ENCODE measurements at regions not wholly inside any gene's neighbourhood (a gene's known extent, or its start where the extent isn't known, plus 50 kb on each side); places are given as distances from the start of the nearest gene placed in this dataset.

GRCh38 chr1:175888996-175889395 lies 145.6 kb upstream of the TNR start:
- Histone ChIP-seq H3K36me3 (ENCODE audit: insufficient read depth, low read length, poor library complexity, severe bottlenecking) (no peaks in the 10 kb centered on the region), H3K4me3 (ENCODE audit: low read depth, low read length, poor library complexity, severe bottlenecking) (no peak overlapping the region), H3K4me1 (ENCODE audit: insufficient read depth, low read length, poor library complexity, severe bottlenecking) (no peaks in the 10 kb centered on the region), H3K27ac (ENCODE audit: low read depth, low read length, poor library complexity, severe bottlenecking) (no peak overlapping the region), H3K27me3 (replicated peaks; ENCODE audit: insufficient read depth, low read depth, low read length, poor library complexity) (no peaks in the 10 kb centered on the region), H3K9me3 (ENCODE audit: low read depth, low read length, poor library complexity, severe bottlenecking) (no peaks in the 10 kb centered on the region)
- ChIA-PET POLR2A (ENCODE audit: low non-redundant PET) (no interaction called here), CTCF (no interaction called here)
- no TSS peak for BruUV-seq (replicated peaks)
- DNase-seq (ENCODE audit: low spot score) = no peak
- TF ChIP-seq CTCF (conservative IDR thresholded peaks at IDR 0.05; ENCODE audit: low read depth, low read length) (no peak), EZH2 (IDR thresholded peaks at IDR 0.05; ENCODE audit: borderline replicate concordance, low read depth, low read length, poor library complexity, severe bottlenecking) (no peak)
- intact Hi-C loops (cut with micrococcal nuclease; ENCODE audit: unreplicated experiment) = loop anchor here (10.0 kb wide), 3 partner anchors 404 to 734 kb away; no protein-coding TSS in a partner anchor

GRCh38 chr1:175887981-175888428 lies 144.6 kb upstream of the TNR start:
- H3K27me3 ChIP-seq (replicated peaks; ENCODE audit: insufficient read depth, low read depth, low read length, poor library complexity) = no peaks in the 10 kb centered on the region
- CTCF ChIA-PET = no interaction called here
- H3K9me3 ChIP-seq (ENCODE audit: low read depth, low read length, poor library complexity, severe bottlenecking) = no peaks in the 10 kb centered on the region
- POLR2A ChIA-PET (ENCODE audit: low non-redundant PET) = no interaction called here
- intact Hi-C loops (cut with micrococcal nuclease; ENCODE audit: unreplicated experiment) = loop anchor here (10.0 kb wide), 3 partner anchors 403 to 733 kb away; no protein-coding TSS in a partner anchor
- H3K27ac ChIP-seq (ENCODE audit: low read depth, low read length, poor library complexity, severe bottlenecking) = no peak overlapping the region
- BruUV-seq (replicated peaks) = no TSS peak
- H3K4me3 ChIP-seq (ENCODE audit: low read depth, low read length, poor library complexity, severe bottlenecking) = no peak overlapping the region
- no peaks in the 10 kb centered on the region for H3K36me3 ChIP-seq (ENCODE audit: insufficient read depth, low read length, poor library complexity, severe bottlenecking)
- no peaks in the 10 kb centered on the region for H3K4me1 ChIP-seq (ENCODE audit: insufficient read depth, low read length, poor library complexity, severe bottlenecking)
- DNase-seq (ENCODE audit: low spot score) = peak; percentile 70
- TF ChIP-seq CTCF (conservative IDR thresholded peaks at IDR 0.05; ENCODE audit: low read depth, low read length) (peak; percentile 86), EZH2 (IDR thresholded peaks at IDR 0.05; ENCODE audit: borderline replicate concordance, low read depth, low read length, poor library complexity, severe bottlenecking) (no peak)

GRCh38 chr1:175887521-175887920 lies 144.1 kb upstream of the TNR start:
- Histone ChIP-seq H3K27ac (ENCODE audit: low read depth, low read length, poor library complexity, severe bottlenecking) (no peak overlapping the region), H3K4me3 (ENCODE audit: low read depth, low read length, poor library complexity, severe bottlenecking) (no peak overlapping the region), H3K36me3 (ENCODE audit: insufficient read depth, low read length, poor library complexity, severe bottlenecking) (no peaks in the 10 kb centered on the region), H3K4me1 (ENCODE audit: insufficient read depth, low read length, poor library complexity, severe bottlenecking) (no peaks in the 10 kb centered on the region), H3K27me3 (replicated peaks; ENCODE audit: insufficient read depth, low read depth, low read length, poor library complexity) (no peaks in the 10 kb centered on the region), H3K9me3 (ENCODE audit: low read depth, low read length, poor library complexity, severe bottlenecking) (no peaks in the 10 kb centered on the region)
- intact Hi-C loops (cut with micrococcal nuclease; ENCODE audit: unreplicated experiment) = loop anchor here (10.0 kb wide), 3 partner anchors 403 to 733 kb away; no protein-coding TSS in a partner anchor
- ChIA-PET POLR2A (ENCODE audit: low non-redundant PET) (no interaction called here), CTCF (no interaction called here)
- no peak for TF ChIP-seq EZH2 (IDR thresholded peaks at IDR 0.05; ENCODE audit: borderline replicate concordance, low read depth, low read length, poor library complexity, severe bottlenecking)
- no peak for TF ChIP-seq CTCF (conservative IDR thresholded peaks at IDR 0.05; ENCODE audit: low read depth, low read length)
- BruUV-seq (replicated peaks) = no TSS peak
- no peak for DNase-seq (ENCODE audit: low spot score)

Measured in A673 (cell line).